Osteoblast (primary cell): ENCODE measurements at regions not wholly inside any gene's neighbourhood (a gene's known extent, or its start where the extent isn't known, plus 50 kb on each side); places are given as distances from the start of the nearest gene placed in this dataset.

Source experiments
- DNase-seq: peaks from one replicate; pipeline ENCODE4 v3.0.0; 2011; ENCODE audit warnings: low spot score, mixed read lengths; ENCODE audit not compliant: insufficient read length; ENCODE audit errors: missing footprints
- H2AFZ ChIP-seq: 2 replicates; pipeline ENCODE4 v1.6.0; 2011; ENCODE audit warnings: mild to moderate bottlenecking, low read length
- H3K27ac ChIP-seq: 2 replicates; pipeline ENCODE4 v1.5.1; 2011; ENCODE audit warnings: mild to moderate bottlenecking, low read depth, low read length, moderate library complexity
- H3K27me3 ChIP-seq: 2 replicates; pipeline ENCODE4 v1.6.0; 2012; ENCODE audit warnings: mild to moderate bottlenecking, control low read depth, inconsistent platforms, low read length, moderate library complexity; ENCODE audit not compliant: insufficient read depth
- H3K36me3 ChIP-seq: 2 replicates; pipeline ENCODE4 v1.5.1; 2011; ENCODE audit warnings: mild to moderate bottlenecking, low read length, control low read depth, moderate library complexity; ENCODE audit not compliant: insufficient read depth
- H3K4me1 ChIP-seq: 2 replicates; pipeline ENCODE4 v1.5.1; 2011; ENCODE audit warnings: mild to moderate bottlenecking, low read length, control low read depth, moderate library complexity; ENCODE audit not compliant: insufficient read depth
- H3K4me2 ChIP-seq: 2 replicates; pipeline ENCODE4 v1.6.0; 2011; ENCODE audit warnings: mild to moderate bottlenecking, low read length; ENCODE audit not compliant: insufficient read depth
- H3K4me3 ChIP-seq: fragments of 200-600 bp; sonication (generic); 3 replicates; pipeline ENCODE4 v1.5.1; 2012; ENCODE audit warnings: mild to moderate bottlenecking, low read length, inconsistent platforms; ENCODE audit not compliant: insufficient read depth
- H3K79me2 ChIP-seq: 2 replicates; pipeline ENCODE4 v1.6.0; 2012; ENCODE audit warnings: mild to moderate bottlenecking, low read length, control low read depth, inconsistent platforms; ENCODE audit not compliant: insufficient read depth
- H3K9me3 ChIP-seq: 2 replicates; pipeline ENCODE4 v1.5.1; 2011; ENCODE audit warnings: low read depth, low read length, control low read depth
- H4K20me1 ChIP-seq: 2 replicates; pipeline ENCODE4 v1.6.0; 2012; ENCODE audit warnings: mild to moderate bottlenecking, low read length, control low read depth; ENCODE audit not compliant: insufficient read depth
- CTCF ChIP-seq: IDR thresholded peaks from 2 replicates; pipeline ENCODE4 v1.5.1; 2011; ENCODE audit warnings: mild to moderate bottlenecking, low read depth, low read length, moderate library complexity; ENCODE audit errors: extremely low read depth

GRCh38 chr1:29890201-29890959 lies 654.1 kb downstream of the PTPRU start:
- no peak for DNase-seq
- H3K4me1 ChIP-seq = no peaks in the 10 kb centered on the region

GRCh38 chr1:29889776-29890175 lies 653.5 kb downstream of the PTPRU start:
- no peaks in the 10 kb centered on the region for H4K20me1 ChIP-seq
- no peak overlapping the region for H2AFZ ChIP-seq
- no peak overlapping the region for H3K4me2 ChIP-seq
- no peaks in the 10 kb centered on the region for H3K36me3 ChIP-seq
- no peaks in the 10 kb centered on the region for H3K79me2 ChIP-seq
- H3K27ac ChIP-seq = no peak overlapping the region
- H3K4me3 ChIP-seq = no peak overlapping the region
- H3K27me3 ChIP-seq = peaks cover 4% of the 10 kb centered on the region
- no peaks in the 10 kb centered on the region for H3K4me1 ChIP-seq
- no peak for TF ChIP-seq CTCF
- H3K9me3 ChIP-seq = no peaks in the 10 kb centered on the region
- DNase-seq = no peak

More at GRCh38 chr1:29890201-29890959, 654.1 kb downstream of the PTPRU start:
- Histone ChIP-seq H2AFZ (no peak overlapping the region), H3K4me2 (no peak overlapping the region), H3K79me2 (no peaks in the 10 kb centered on the region), H3K36me3 (no peaks in the 10 kb centered on the region), H4K20me1 (no peaks in the 10 kb centered on the region), H3K9me3 (no peaks in the 10 kb centered on the region), H3K27me3 (peaks cover 4% of the 10 kb centered on the region), H3K4me3 (no peak overlapping the region), H3K27ac (no peak overlapping the region)
- TF ChIP-seq CTCF = no peak

- H3K4me3 ChIP-seq = no peak overlapping the region
- no peak overlapping the region for H3K27ac ChIP-seq
- no peaks in the 10 kb centered on the region for H3K27me3 ChIP-seq
- H3K4me1 ChIP-seq = no peaks in the 10 kb centered on the region
- H3K79me2 ChIP-seq = no peaks in the 10 kb centered on the region
- H3K36me3 ChIP-seq = no peaks in the 10 kb centered on the region
- no peaks in the 10 kb centered on the region for H3K9me3 ChIP-seq
- DNase-seq = no peak
- no peak overlapping the region for H3K4me2 ChIP-seq
- H2AFZ ChIP-seq = no peak overlapping the region
- H4K20me1 ChIP-seq = no peaks in the 10 kb centered on the region
- no peak for TF ChIP-seq CTCF
Measured at GRCh38 chr1:29884740-29885139, 648.4 kb downstream of the PTPRU start.

GRCh38 chr1:29883986-29884385 lies 647.7 kb downstream of the PTPRU start:
- Histone ChIP-seq H3K36me3 (no peaks in the 10 kb centered on the region), H3K9me3 (no peaks in the 10 kb centered on the region), H3K27me3 (no peaks in the 10 kb centered on the region), H3K4me2 (no peak overlapping the region), H3K4me3 (no peak overlapping the region), H3K27ac (no peak overlapping the region), H4K20me1 (no peaks in the 10 kb centered on the region), H2AFZ (no peak overlapping the region), H3K4me1 (no peaks in the 10 kb centered on the region), H3K79me2 (no peaks in the 10 kb centered on the region)
- TF ChIP-seq CTCF = no peak
- no peak for DNase-seq
